Activated naive CD8-positive, alpha-beta T cell treated with anti-CD3 and anti-CD28 coated beads, Interleukin-2, amount 10 ng/mL, durations not matched to agents 7 days and 5 days (primary cell): ENCODE measurements at regions not wholly inside any gene's neighbourhood (a gene's known extent, or its start where the extent isn't known, plus 50 kb on each side); places are given as distances from the start of the nearest gene placed in this dataset.

Experiments
- ATAC-seq: fragments of 150-1000 bp; cut with Tn5 transposase; one replicate; pipeline ENCODE4 v1.10.0; 2021; ENCODE audit warnings: low read depth, moderate library complexity
- POLR2A ChIA-PET: fragments of 350-600 bp; sonication (Branson Sonifier 250); formaldehyde crosslinking; loops from one replicate; lab custom pipeline; 2021; ENCODE audit warnings: antibody characterized with exemption; lab: Charles Lee
- DNase-seq: peaks from one replicate; pipeline ENCODE4 v3.0.0; 2021
- H3K27ac Mint-ChIP-seq: one replicate; pipeline ENCODE4 v1.8.0; 2022; ENCODE audit warnings: mild to moderate bottlenecking, mixed read lengths
- H3K27me3 Mint-ChIP-seq: one replicate; pipeline ENCODE4 v1.8.0; 2022; ENCODE audit warnings: mild to moderate bottlenecking, moderate library complexity, mixed read lengths
- H3K36me3 Mint-ChIP-seq: one replicate; pipeline ENCODE4 v1.8.0; 2021; ENCODE audit warnings: mild to moderate bottlenecking, mixed read lengths
- H3K4me1 Mint-ChIP-seq: one replicate; pipeline ENCODE4 v1.8.0; 2021; ENCODE audit warnings: mixed read lengths
- H3K4me3 Mint-ChIP-seq: one replicate; pipeline ENCODE4 v1.8.0; 2022; ENCODE audit warnings: mild to moderate bottlenecking, moderate library complexity, mixed read lengths
- H3K9me3 Mint-ChIP-seq: one replicate; pipeline ENCODE4 v1.8.0; 2021; ENCODE audit warnings: mixed read lengths

DNA sequence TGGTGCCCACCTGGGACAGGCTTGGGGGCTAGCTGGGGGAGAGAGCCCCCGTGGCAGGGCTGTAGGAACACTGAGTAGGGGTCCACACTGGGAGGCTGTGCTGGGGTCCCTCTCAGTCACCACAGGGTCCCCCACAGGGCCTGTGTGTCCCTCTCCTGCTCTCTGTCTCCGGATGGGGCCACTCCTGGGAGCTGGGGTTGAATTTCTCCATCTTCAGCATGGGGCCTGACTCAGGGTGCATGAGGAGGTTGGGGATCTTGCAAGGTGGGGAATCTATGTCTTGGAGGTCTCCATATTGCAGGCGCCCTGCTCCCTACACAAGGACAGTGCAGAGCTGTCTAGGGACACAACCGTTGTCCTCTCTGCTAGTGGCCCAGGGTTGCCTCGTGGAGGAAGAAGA lies 78.7 kb upstream of the HDAC4 start:
- H3K27ac Mint-ChIP-seq, result no peak overlapping the region
- H3K4me3 Mint-ChIP-seq, result no peak overlapping the region
- no peaks in the 10 kb centered on the region for H3K4me1 Mint-ChIP-seq
- H3K36me3 Mint-ChIP-seq, result no peaks in the 10 kb centered on the region
- DNase-seq (no peak), ATAC-seq (no peak)
- H3K9me3 Mint-ChIP-seq, result no peaks in the 10 kb centered on the region
- no peaks in the 10 kb centered on the region for H3K27me3 Mint-ChIP-seq
- POLR2A ChIA-PET, result no interaction called here

DNA sequence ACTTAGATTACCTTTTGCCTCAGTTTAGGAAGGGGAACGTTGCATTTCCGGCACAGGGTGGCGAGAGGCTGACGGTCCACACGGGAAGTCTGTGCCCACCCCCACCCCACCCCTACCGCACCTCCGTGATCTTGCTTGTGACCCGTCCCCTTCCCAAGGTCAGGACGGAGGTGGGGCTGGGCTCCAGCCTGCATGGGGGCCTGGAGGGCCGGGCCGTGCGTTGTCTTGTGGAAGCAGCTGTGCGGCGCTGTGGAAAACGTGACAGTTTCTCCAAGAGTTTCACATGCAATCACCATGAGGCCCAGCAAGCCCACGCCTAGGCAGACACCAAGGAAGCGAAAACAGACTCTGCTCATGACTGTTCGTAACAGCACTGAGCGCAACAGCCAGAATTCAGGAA lies 76.8 kb upstream of the HDAC4 start:
- POLR2A ChIA-PET, result interaction anchor here (0.7 kb wide), 1 partner anchor 1235 kb away, joined by 3 read pairs; no protein-coding TSS in a partner anchor
- Mint-ChIP-seq H3K36me3 (no peaks in the 10 kb centered on the region), H3K27ac (no peak overlapping the region), H3K4me1 (no peaks in the 10 kb centered on the region), H3K9me3 (no peaks in the 10 kb centered on the region), H3K27me3 (no peaks in the 10 kb centered on the region), H3K4me3 (no peak overlapping the region)
- DNase-seq (no peak), ATAC-seq (no peak)

DNA sequence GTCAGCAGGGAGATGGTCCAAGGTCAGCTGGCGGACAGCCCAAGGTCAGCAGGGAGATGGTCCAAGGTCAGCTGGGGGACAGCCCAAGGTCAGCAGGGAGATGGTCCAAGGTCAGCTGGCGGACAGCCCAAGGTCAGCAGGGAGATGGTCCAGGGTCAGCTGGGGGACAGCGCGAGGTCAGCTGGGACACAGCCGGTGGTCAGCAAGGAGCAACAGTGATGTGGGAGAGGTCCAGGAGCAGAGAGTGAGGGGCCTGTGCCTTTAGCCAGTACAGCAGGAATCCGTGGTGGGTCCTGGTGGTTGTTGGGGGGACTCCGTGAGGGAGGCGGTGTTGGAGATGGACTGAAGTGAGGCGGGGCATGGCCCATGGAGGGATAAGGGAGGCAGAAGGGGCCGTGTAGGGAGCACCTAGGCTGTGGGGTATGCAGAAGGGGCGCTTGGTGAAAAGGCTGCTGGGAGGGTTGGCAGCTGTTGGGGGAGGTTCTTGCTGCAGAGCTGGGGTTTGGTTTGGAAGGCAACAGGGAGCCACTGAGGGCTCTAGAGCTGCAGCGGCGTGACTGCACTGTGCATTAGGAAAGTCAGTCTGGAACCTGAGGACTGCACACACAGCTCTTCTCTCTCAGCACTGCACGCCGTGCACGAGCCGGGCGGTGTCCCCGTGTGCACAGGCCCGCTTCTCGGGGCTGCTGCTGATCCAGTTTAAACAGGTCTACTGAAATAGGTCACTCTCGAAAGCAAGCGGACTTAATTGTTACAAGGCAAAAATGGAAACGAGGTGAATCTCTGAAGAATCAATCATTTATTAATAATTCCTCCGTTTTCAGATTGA lies 76.2 kb upstream of the HDAC4 start:
- Mint-ChIP-seq H3K27me3 (no peaks in the 10 kb centered on the region), H3K36me3 (no peaks in the 10 kb centered on the region), H3K27ac (no peak overlapping the region), H3K9me3 (no peaks in the 10 kb centered on the region), H3K4me1 (no peaks in the 10 kb centered on the region), H3K4me3 (no peak overlapping the region)
- POLR2A ChIA-PET, result no interaction called here
- ATAC-seq (no peak), DNase-seq (no peak)

- no peaks in the 10 kb centered on the region for H3K27me3 Mint-ChIP-seq
- ATAC-seq (no peak), DNase-seq (no peak)
- H3K4me1 Mint-ChIP-seq, result no peaks in the 10 kb centered on the region
- H3K36me3 Mint-ChIP-seq, result no peaks in the 10 kb centered on the region
- H3K9me3 Mint-ChIP-seq, result no peaks in the 10 kb centered on the region
- POLR2A ChIA-PET, result no interaction called here
- no peak overlapping the region for H3K27ac Mint-ChIP-seq
- no peak overlapping the region for H3K4me3 Mint-ChIP-seq
Observed at GRCh38 chr2:239476029-239476756, 75.4 kb upstream of the HDAC4 start.

GRCh38 chr2:239475161-239476028 lies 74.6 kb upstream of the HDAC4 start:
- Mint-ChIP-seq H3K27me3 (peaks cover 3% of the 10 kb centered on the region), H3K27ac (no peak overlapping the region), H3K9me3 (no peaks in the 10 kb centered on the region), H3K4me1 (no peaks in the 10 kb centered on the region), H3K4me3 (no peak overlapping the region), H3K36me3 (no peaks in the 10 kb centered on the region)
- ATAC-seq (no peak), DNase-seq (no peak)
- POLR2A ChIA-PET, result no interaction called here

DNA sequence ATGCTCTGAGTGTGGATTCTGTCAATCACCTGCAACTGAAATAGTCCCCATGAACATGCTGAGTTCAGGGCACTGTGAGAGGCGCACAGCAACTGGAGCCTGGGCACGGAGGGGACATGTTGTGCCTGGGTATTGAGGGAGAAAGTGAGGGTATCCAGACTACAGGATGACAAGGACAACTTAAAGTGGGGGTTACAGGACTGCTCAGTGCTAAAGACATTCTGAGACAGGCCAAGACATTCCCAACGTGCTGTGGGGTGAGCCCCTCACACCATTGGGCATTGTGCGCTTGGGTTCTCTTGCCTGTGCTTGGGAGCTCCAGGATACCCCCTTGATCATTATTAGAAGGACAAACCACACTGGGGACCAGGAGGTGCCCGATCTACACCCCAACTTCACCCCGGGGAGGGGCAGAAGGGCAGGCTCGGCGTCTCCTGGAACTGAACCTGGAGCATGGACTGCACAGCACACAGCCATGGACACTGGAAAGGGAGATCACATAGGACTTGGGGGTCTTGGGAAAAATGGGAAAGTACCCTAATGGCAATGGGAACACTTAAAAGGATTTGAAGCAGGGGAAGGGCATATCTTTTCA lies 72.5 kb upstream of the HDAC4 start:
- Mint-ChIP-seq H3K4me3 (no peak overlapping the region), H3K27me3 (peaks cover 3% of the 10 kb centered on the region), H3K9me3 (no peaks in the 10 kb centered on the region), H3K36me3 (no peaks in the 10 kb centered on the region), H3K4me1 (no peaks in the 10 kb centered on the region), H3K27ac (no peak overlapping the region)
- POLR2A ChIA-PET, result interaction anchor here (0.5 kb wide), 1 partner anchor 251 kb away, joined by 3 read pairs; no protein-coding TSS in a partner anchor
- DNase-seq (no peak), ATAC-seq (no peak)

GRCh38 chr2:239472235-239472775 lies 71.5 kb upstream of the HDAC4 start:
- Mint-ChIP-seq H3K27ac (no peak overlapping the region), H3K9me3 (no peaks in the 10 kb centered on the region), H3K4me1 (no peaks in the 10 kb centered on the region), H3K4me3 (no peak overlapping the region), H3K36me3 (no peaks in the 10 kb centered on the region), H3K27me3 (peaks cover 3% of the 10 kb centered on the region)
- ATAC-seq, result no peak
- POLR2A ChIA-PET, result no interaction called here
- DNase-seq, result no peak

- Mint-ChIP-seq H3K4me3 (no peak overlapping the region), H3K4me1 (no peaks in the 10 kb centered on the region), H3K9me3 (no peaks in the 10 kb centered on the region), H3K27ac (no peak overlapping the region), H3K36me3 (no peaks in the 10 kb centered on the region), H3K27me3 (peaks cover 3% of the 10 kb centered on the region)
- ATAC-seq (no peak), DNase-seq (no peak)
- POLR2A ChIA-PET, result no interaction called here
Observed at GRCh38 chr2:239471011-239471792, 70.4 kb upstream of the HDAC4 start.

- no peak for DNase-seq
- POLR2A ChIA-PET, result no interaction called here
- Mint-ChIP-seq H3K9me3 (no peaks in the 10 kb centered on the region), H3K4me3 (no peak overlapping the region), H3K27ac (no peak overlapping the region), H3K27me3 (peaks cover 3% of the 10 kb centered on the region), H3K36me3 (no peaks in the 10 kb centered on the region), H3K4me1 (no peaks in the 10 kb centered on the region)
- ATAC-seq, result no peak
Observed at GRCh38 chr2:239470151-239470900, 69.5 kb upstream of the HDAC4 start.

- no peaks in the 10 kb centered on the region for H3K9me3 Mint-ChIP-seq
- DNase-seq (no peak), ATAC-seq (no peak)
- H3K27ac Mint-ChIP-seq, result no peak overlapping the region
- H3K4me3 Mint-ChIP-seq, result no peak overlapping the region
- no peaks in the 10 kb centered on the region for H3K4me1 Mint-ChIP-seq
- H3K27me3 Mint-ChIP-seq, result peaks cover 3% of the 10 kb centered on the region
- POLR2A ChIA-PET, result no interaction called here
- H3K36me3 Mint-ChIP-seq, result no peaks in the 10 kb centered on the region
Observed at GRCh38 chr2:239469106-239469960, 68.5 kb upstream of the HDAC4 start.

- no peak for DNase-seq
- Mint-ChIP-seq H3K4me1 (no peaks in the 10 kb centered on the region), H3K36me3 (no peaks in the 10 kb centered on the region), H3K27ac (no peak overlapping the region), H3K4me3 (no peak overlapping the region), H3K9me3 (no peaks in the 10 kb centered on the region), H3K27me3 (peaks cover 3% of the 10 kb centered on the region)
- no peak for ATAC-seq
- POLR2A ChIA-PET, result no interaction called here
Observed at GRCh38 chr2:239468491-239469105, 67.8 kb upstream of the HDAC4 start.
